Lower leg skin (tissue), 4 donors: ENCODE measurements at regions not wholly inside any gene's neighbourhood (a gene's known extent, or its start where the extent isn't known, plus 50 kb on each side); places are given as distances from the start of the nearest gene placed in this dataset.

ENCODE experiments used
- DNase-seq, 2 donors: peaks; one replicate each; pipeline ENCODE4 v3.0.0-alpha.2; 2019; ENCODE audit warnings: low spot score in 2 of 2
- H3K4me3 ChIP-seq: fragments of 200-600 bp; sonication (generic); 2 replicates; pipeline ENCODE4 v1.5.1; 2017; ENCODE audit warnings: mild to moderate bottlenecking, low read depth; ENCODE audit not compliant: poor library complexity, severe bottlenecking
- POLR2A ChIP-seq, 2 donors: fragments of 450-650 bp; IDR thresholded peaks; one replicate each; pipeline ENCODE4 v1.6.1; 2016 to 2017; ENCODE audit warnings: antibody characterized with exemption in 2 of 2, mild to moderate bottlenecking in 1 of 2, moderate library complexity in 1 of 2
- WGBS, 2 donors: methylation state at CpG; one replicate each; pipeline ENCODE4 v1.1.5; 2018; 5-methylcytosine and 5-hydroxymethylcytosine counted together
- intact Hi-C: fragments of 100-400 bp; cut with DNase I; formaldehyde crosslinking; loops from one replicate; pipeline ENCODE4 v1.15.0; 2023; ENCODE audit warnings: low total_unique reads
- TF ChIP-seq, protein P1 (sequence below), 3 donors: fragments of 450-650 bp; IDR thresholded peaks; one replicate each; pipeline ENCODE4 v1.5.1; 2016; ENCODE audit warnings: antibody characterized with exemption in 3 of 3, mild to moderate bottlenecking in 3 of 3, moderate library complexity in 2 of 3

DNA sequence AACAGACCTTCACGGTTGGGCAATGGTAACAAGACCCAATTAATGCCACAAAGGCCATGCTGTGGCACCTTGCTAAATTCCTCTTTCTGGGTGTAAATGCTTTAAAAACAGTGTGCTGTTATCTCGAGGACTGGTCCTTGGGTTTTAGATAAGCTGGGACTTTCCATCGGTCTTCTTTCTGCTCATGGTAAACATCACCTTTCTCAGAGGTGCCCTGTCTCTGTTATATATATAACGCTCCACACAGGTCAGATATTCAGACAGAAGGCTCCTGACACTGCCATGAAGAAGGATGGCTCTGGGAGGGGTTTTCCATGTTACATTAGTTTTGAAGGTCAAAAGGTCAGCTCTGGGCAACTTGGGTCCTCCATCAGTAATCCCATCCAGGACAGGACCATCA is 151.6 kb downstream of the BBOX1 start:
- no peak overlapping the region for H3K4me3 ChIP-seq
- no peak for DNase-seq
- 90% methylated on average over 4 of the region's 4 CpGs for WGBS, 2 donors
- TF ChIP-seq POLR2A (IDR thresholded peaks at IDR 0.05): no peak
- TF ChIP-seq, protein P1, sequence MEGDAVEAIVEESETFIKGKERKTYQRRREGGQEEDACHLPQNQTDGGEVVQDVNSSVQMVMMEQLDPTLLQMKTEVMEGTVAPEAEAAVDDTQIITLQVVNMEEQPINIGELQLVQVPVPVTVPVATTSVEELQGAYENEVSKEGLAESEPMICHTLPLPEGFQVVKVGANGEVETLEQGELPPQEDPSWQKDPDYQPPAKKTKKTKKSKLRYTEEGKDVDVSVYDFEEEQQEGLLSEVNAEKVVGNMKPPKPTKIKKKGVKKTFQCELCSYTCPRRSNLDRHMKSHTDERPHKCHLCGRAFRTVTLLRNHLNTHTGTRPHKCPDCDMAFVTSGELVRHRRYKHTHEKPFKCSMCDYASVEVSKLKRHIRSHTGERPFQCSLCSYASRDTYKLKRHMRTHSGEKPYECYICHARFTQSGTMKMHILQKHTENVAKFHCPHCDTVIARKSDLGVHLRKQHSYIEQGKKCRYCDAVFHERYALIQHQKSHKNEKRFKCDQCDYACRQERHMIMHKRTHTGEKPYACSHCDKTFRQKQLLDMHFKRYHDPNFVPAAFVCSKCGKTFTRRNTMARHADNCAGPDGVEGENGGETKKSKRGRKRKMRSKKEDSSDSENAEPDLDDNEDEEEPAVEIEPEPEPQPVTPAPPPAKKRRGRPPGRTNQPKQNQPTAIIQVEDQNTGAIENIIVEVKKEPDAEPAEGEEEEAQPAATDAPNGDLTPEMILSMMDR (IDR thresholded peaks at IDR 0.05): no peak
- intact Hi-C loops: no loop called here

DNA sequence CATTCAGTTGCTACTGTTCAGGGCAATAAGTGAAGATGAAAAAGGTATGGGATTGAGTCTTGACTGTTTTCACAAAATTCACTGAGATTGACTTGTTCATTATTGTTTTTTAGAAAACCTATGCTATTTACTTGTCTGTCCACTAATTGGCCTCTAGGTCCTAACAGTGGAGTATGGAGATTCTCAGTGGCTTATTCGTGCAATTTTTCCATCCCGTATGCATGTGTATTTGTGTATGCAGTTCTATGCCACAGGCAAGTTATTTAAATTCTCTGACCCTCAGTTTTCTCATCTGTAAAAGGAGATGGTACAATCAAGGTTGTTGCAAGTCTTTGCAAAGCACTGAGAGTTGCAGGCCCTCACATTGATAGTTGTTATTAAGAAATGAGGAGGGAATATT is 151.0 kb downstream of the BBOX1 start:
- intact Hi-C loops: no loop called here
- 93 to 95% methylated on average over 2 of the region's 2 CpGs for WGBS, 2 donors
- TF ChIP-seq, protein P1 (IDR thresholded peaks at IDR 0.05): no peak
- no peak for TF ChIP-seq POLR2A (IDR thresholded peaks at IDR 0.05)
- no peak overlapping the region for H3K4me3 ChIP-seq
- no peak for DNase-seq

DNA sequence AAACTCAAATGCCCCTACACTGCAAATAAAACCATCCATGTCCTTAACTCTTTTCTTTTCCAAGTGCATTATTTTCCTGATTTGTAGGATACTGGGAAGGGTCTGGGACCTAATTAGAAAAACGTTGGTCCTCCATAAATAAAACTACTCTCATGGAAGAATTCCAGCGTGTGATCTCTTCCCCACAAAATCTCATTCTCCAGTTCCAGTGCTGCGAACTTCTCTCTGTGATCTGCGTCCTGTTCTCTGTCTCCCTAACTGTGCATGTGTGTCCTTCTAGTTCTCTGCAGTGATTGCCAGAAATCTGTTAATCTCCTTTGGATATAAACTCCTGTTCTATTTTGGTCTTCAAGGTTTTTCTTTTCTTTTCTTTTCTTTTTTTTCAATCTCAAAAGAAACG is 148.1 kb downstream of the BBOX1 start:
- DNase-seq: no peak
- no peak overlapping the region for H3K4me3 ChIP-seq
- intact Hi-C loops: loop anchor here (5.0 kb wide), 1 partner anchor 104 kb away; no protein-coding TSS in a partner anchor
- TF ChIP-seq, protein P1 (IDR thresholded peaks at IDR 0.05): no peak
- WGBS, 2 donors: 34 to 40% methylated on average over 5 of the region's 5 CpGs

DNA sequence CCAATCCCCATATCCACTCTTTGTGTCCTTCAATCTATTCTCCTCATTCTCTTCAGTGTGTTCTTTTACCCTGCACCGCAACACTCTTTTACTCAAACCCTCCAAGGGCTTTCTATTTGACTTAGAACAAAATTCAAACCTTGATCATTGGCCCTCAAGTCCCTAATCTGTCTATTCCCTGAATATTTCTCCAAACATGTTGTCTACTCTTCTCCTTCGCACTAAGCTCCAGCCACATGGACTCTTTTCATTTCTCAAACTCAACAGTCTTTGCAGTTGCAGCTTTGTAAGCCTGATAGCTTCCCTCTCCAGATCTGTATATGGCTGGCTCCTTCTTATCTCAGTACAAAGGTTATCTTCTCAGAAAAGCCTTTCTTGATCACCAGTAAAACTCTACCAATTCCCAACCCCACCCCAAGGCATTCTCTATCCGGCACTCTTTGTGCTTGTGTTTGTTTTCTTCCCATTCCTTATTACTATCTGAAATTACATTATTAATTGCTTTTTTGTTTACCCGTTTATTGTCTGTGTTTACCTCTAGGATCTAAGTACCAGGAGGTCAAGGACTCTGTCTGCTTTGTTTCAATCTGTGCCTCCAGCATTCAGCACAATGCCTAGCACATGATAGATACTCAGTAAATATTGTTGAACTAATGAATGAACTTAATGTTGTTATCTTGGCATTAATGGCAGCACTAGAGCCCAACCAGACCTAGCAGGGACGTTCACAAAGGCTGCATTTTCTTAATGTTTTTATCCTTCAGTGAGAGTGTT is 147.4 kb downstream of the BBOX1 start:
- DNase-seq: no peak
- intact Hi-C loops: loop anchor here (5.0 kb wide), 1 partner anchor 104 kb away; no protein-coding TSS in a partner anchor
- no peak overlapping the region for H3K4me3 ChIP-seq
- 71 to 72% methylated on average over 5 of the region's 5 CpGs for WGBS, 2 donors
- TF ChIP-seq POLR2A (IDR thresholded peaks at IDR 0.05): no peak
- TF ChIP-seq, protein P1 (IDR thresholded peaks at IDR 0.05): no peak

DNA sequence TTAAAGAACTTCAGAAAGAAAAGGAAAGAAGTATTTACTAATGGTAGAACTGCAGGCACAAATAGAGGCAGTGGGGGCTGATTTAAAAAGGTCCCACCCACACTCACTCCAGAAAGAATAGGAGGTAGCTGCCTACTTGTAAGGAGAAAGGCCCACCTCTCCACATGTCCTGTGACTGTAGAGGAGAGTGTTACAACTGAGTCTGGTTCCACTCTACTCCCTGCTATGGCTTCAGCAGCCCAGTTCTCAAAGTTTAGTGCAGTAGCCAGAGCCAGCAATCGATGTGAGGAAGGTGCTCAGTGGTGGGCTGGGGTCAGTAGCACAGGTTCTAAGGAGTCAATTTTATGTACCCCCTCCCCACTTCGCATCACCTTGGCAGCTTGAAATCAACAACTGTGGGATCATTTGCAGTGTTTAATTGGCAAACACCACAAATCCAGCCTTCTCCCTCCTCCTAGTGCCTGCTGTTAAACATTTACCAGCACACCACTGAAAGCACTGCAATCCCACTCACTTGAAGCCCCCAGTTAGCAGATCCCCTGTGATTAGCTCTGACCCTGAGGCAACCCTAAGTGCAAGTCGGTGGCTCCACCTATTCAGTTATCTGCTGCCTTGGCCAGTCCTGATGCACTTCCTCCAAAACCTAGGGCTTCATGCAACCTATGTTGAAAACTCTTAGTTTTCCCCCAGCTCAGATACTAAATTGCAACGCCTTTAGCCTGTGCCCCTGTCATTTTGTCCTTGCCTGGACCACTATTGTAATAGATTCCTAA is 146.6 kb downstream of the BBOX1 start:
- DNase-seq: no peak
- 69 to 90% methylated on average over 4 of the region's 4 CpGs for WGBS, 2 donors
- TF ChIP-seq POLR2A (IDR thresholded peaks at IDR 0.05): no peak
- TF ChIP-seq, protein P1 (IDR thresholded peaks at IDR 0.05): no peak
- H3K4me3 ChIP-seq: no peak overlapping the region
- intact Hi-C loops: loop anchor here (5.0 kb wide), 1 partner anchor 105 kb away; no protein-coding TSS in a partner anchor
